Neural cell (in vitro differentiated cells): ENCODE measurements at regions not wholly inside any gene's neighbourhood (a gene's known extent, or its start where the extent isn't known, plus 50 kb on each side); places are given as distances from the start of the nearest gene placed in this dataset.

Source experiments
- CTCF ChIP-seq: fragments of 450-650 bp; IDR thresholded peaks from 2 replicates; pipeline ENCODE4 v1.5.1; 2014; ENCODE audit warnings: antibody characterized with exemption, mild to moderate bottlenecking, moderate library complexity; ENCODE audit not compliant: poor library complexity, severe bottlenecking
- EZH2 ChIP-seq: fragments of 200-600, 300-800 bp; shearing (Covaris generic), sonication (generic); IDR thresholded peaks from 2 replicates; pipeline ENCODE4 v1.6.1; 2014; ENCODE audit warnings: antibody characterized with exemption, low read length, borderline replicate concordance, mild to moderate bottlenecking; ENCODE audit not compliant: insufficient read depth, poor library complexity, severe bottlenecking

GRCh38 chr4:126947536-126947935 lies 685.2 kb upstream of the INTU start:
- TF ChIP-seq CTCF = no peak
- no peak for TF ChIP-seq EZH2
